HG03571 (cell line): ENCODE measurements at regions not wholly inside any gene's neighbourhood (a gene's known extent, or its start where the extent isn't known, plus 50 kb on each side); places are given as distances from the start of the nearest gene placed in this dataset.

Experiments
- ATAC-seq: cut with Tn5 transposase; IDR thresholded peaks from one replicate; pipeline ENCODE4 v1.9.1; 2021; ENCODE audit not compliant: unreplicated experiment

- no peak for ATAC-seq
Measured at GRCh38 chr10:91127341-91128082, 93.0 kb upstream of the PCGF5 start.

GRCh38 chr10:91135113-91135512 is 85.3 kb upstream of the PCGF5 start:
- no peak for ATAC-seq

GRCh38 chr10:91137011-91137643 is 83.3 kb upstream of the PCGF5 start:
- no peak for ATAC-seq

- no peak for ATAC-seq
Measured at GRCh38 chr10:91137822-91138221, 82.6 kb upstream of the PCGF5 start.

- ATAC-seq, result no peak
Measured at GRCh38 chr10:91140995-91141549, 79.4 kb upstream of the PCGF5 start.

GRCh38 chr10:91144961-91145360 is 75.5 kb upstream of the PCGF5 start:
- ATAC-seq, result no peak

GRCh38 chr10:91146146-91146545 is 74.3 kb upstream of the PCGF5 start:
- ATAC-seq, result no peak

- ATAC-seq, result no peak
Measured at GRCh38 chr10:91149550-91149949, 70.9 kb upstream of the PCGF5 start.

- ATAC-seq, result no peak
Measured at GRCh38 chr10:91150631-91151030, 69.8 kb upstream of the PCGF5 start.

- ATAC-seq, result no peak
Measured at GRCh38 chr10:91153508-91153907, 67.0 kb upstream of the PCGF5 start.

- ATAC-seq, result no peak
Measured at GRCh38 chr10:91154842-91155241, 65.6 kb upstream of the PCGF5 start.

- ATAC-seq, result no peak
Measured at GRCh38 chr10:91156196-91156595, 64.3 kb upstream of the PCGF5 start.

GRCh38 chr10:91159254-91159783 is 61.1 kb upstream of the PCGF5 start:
- no peak for ATAC-seq

- ATAC-seq, result no peak
Measured at GRCh38 chr10:91162050-91162494, 58.4 kb upstream of the PCGF5 start.

GRCh38 chr10:91162495-91163268 is 57.8 kb upstream of the PCGF5 start:
- peak; percentile 60 for ATAC-seq

- peak; percentile 50 for ATAC-seq
Measured at GRCh38 chr10:91163269-91163868, 57.1 kb upstream of the PCGF5 start.

GRCh38 chr10:91163869-91164474 is 56.5 kb upstream of the PCGF5 start:
- ATAC-seq, result peak; percentile 20

- no peak for ATAC-seq
Measured at GRCh38 chr10:91164520-91165065, 55.9 kb upstream of the PCGF5 start.

- ATAC-seq, result no peak
Measured at GRCh38 chr10:91167406-91167805, 53.1 kb upstream of the PCGF5 start.

GRCh38 chr10:91170418-91170817 is 50.0 kb upstream of the PCGF5 start:
- ATAC-seq, result no peak
